Caco-2 (cell line): ENCODE measurements at regions not wholly inside any gene's neighbourhood (a gene's known extent, or its start where the extent isn't known, plus 50 kb on each side); places are given as distances from the start of the nearest gene placed in this dataset.

ENCODE experiments used
- BruUV-seq: library from RNA; stranded (reverse); fragments of 400-500 nt; replicated peaks from 2 replicates; lab custom pipeline; 2021; lab: Mats Ljungman, UMichigan
- CTCF ChIA-PET: fragments of 300-600 bp; sonication (Branson Sonifier 250); formaldehyde crosslinking; loops from one replicate; lab custom pipeline; 2022; ENCODE audit warnings: antibody characterized with exemption; lab: Charles Lee
- POLR2A ChIA-PET: fragments of 300-600 bp; sonication (Branson Sonifier 250); formaldehyde crosslinking; loops from one replicate; lab custom pipeline; 2022; ENCODE audit warnings: antibody characterized with exemption; lab: Charles Lee
- DNase-seq, 2 experiments: peaks; one replicate each; pipeline versions ENCODE4 v3.0.0 to v3.0.0-alpha.2; 2020 to 2022
- H3K27me3 ChIP-seq: replicated peaks from 2 replicates; pipeline ENCODE4 v1.6.0; 2011; ENCODE audit warnings: low read length; ENCODE audit not compliant: control insufficient read depth, insufficient read depth
- H3K36me3 ChIP-seq: 2 replicates; pipeline ENCODE4 v1.5.1; 2011; ENCODE audit warnings: low read length; ENCODE audit not compliant: control insufficient read depth, insufficient read depth
- H3K4me1 ChIP-seq: fragments of 250-450 bp; sonication (Bioruptor Pico); 2 replicates; pipeline ENCODE4 v1.5.1; 2020; ENCODE audit warnings: mild to moderate bottlenecking
- H3K4me3 ChIP-seq: 2 replicates; pipeline ENCODE4 v1.5.1; 2011; ENCODE audit warnings: low read depth, mild to moderate bottlenecking, control low read depth, low read length
- H3K9me3 ChIP-seq: fragments of 250-450 bp; sonication (Bioruptor Pico); 2 replicates; pipeline ENCODE4 v1.5.1; 2020; ENCODE audit warnings: mild to moderate bottlenecking, moderate library complexity
- H3K27ac Mint-ChIP-seq: one replicate; pipeline ENCODE4 v1.8.0; 2022; ENCODE audit warnings: mixed read lengths; ENCODE audit not compliant: unreplicated experiment
- H3K27me3 Mint-ChIP-seq: one replicate; pipeline ENCODE4 v1.8.0; 2022; ENCODE audit warnings: mixed read lengths; ENCODE audit not compliant: insufficient read depth, unreplicated experiment
- H3K36me3 Mint-ChIP-seq: one replicate; pipeline ENCODE4 v1.8.0; 2022; ENCODE audit warnings: mild to moderate bottlenecking, mixed read lengths; ENCODE audit not compliant: insufficient read depth, unreplicated experiment
- H3K4me1 Mint-ChIP-seq: one replicate; pipeline ENCODE4 v1.8.0; 2022; ENCODE audit warnings: low read depth, mixed read lengths; ENCODE audit not compliant: unreplicated experiment
- H3K4me3 Mint-ChIP-seq: one replicate; pipeline ENCODE4 v1.8.0; 2022; ENCODE audit warnings: mild to moderate bottlenecking, moderate library complexity, mixed read lengths; ENCODE audit not compliant: unreplicated experiment
- H3K9me3 Mint-ChIP-seq: one replicate; pipeline ENCODE4 v1.8.0; 2022; ENCODE audit warnings: mixed read lengths; ENCODE audit not compliant: unreplicated experiment
- CTCF ChIP-seq, 2 experiments: fragments of 200-600 bp in 1 of 2; IDR thresholded peaks; 1 replicate in 1 of 2; 2 replicates in 1 of 2; pipeline versions ENCODE4 v1.5.1 to v1.8.0; 2011 to 2022; ENCODE audit warnings: antibody characterized with exemption in 1 of 2, control low read depth in 1 of 2, inconsistent platforms in 1 of 2, low read depth in 1 of 2, low read length in 1 of 2, mild to moderate bottlenecking in 1 of 2, moderate library complexity in 1 of 2; ENCODE audit not compliant: insufficient read depth in 1 of 2, severe bottlenecking in 1 of 2, unreplicated experiment in 1 of 2
- intact Hi-C: fragments of 100-400 bp; cut with micrococcal nuclease; formaldehyde crosslinking; loops from one replicate; pipeline ENCODE4 v1.10.0; 2022; ENCODE audit not compliant: unreplicated experiment

- no peaks in the 10 kb centered on the region for H3K27me3 ChIP-seq
- ChIA-PET POLR2A (no interaction called here), CTCF (no interaction called here)
- intact Hi-C loops = no loop called here
- no TSS peak for BruUV-seq
- H3K36me3 ChIP-seq = no peaks in the 10 kb centered on the region
- no peak for DNase-seq
- no peaks in the 10 kb centered on the region for H3K4me1 ChIP-seq
- Mint-ChIP-seq H3K4me1 (no peaks in the 10 kb centered on the region), H3K4me3 (no peak overlapping the region), H3K9me3 (peaks cover 9% of the 10 kb centered on the region), H3K27ac (no peak overlapping the region), H3K36me3 (peaks cover 7% of the 10 kb centered on the region), H3K27me3 (no peaks in the 10 kb centered on the region)
- no peak overlapping the region for H3K4me3 ChIP-seq
- 0 out of 2 replicates have a peak, but pooled peaks cover 5% of the 10 kb centered on the region for H3K9me3 ChIP-seq
- TF ChIP-seq CTCF (IDR thresholded peaks at IDR 0.05; ENCODE audit: insufficient read depth in 1 of 2, low read depth in 1 of 2, low read length in 1 of 2, severe bottlenecking in 1 of 2, unreplicated experiment in 1 of 2) = no peak
Measured at GRCh38 chr2:183214680-183215079, 90.4 kb downstream of the NUP35 start.

GRCh38 chr2:183215917-183216316, 91.7 kb downstream of the NUP35 start:
- Mint-ChIP-seq H3K27ac (no peak overlapping the region), H3K27me3 (no peaks in the 10 kb centered on the region), H3K4me1 (no peaks in the 10 kb centered on the region), H3K4me3 (no peak overlapping the region), H3K9me3 (no peaks in the 10 kb centered on the region), H3K36me3 (no peaks in the 10 kb centered on the region)
- ChIA-PET POLR2A (no interaction called here), CTCF (no interaction called here)
- Histone ChIP-seq H3K4me3 (no peak overlapping the region), H3K4me1 (no peaks in the 10 kb centered on the region), H3K27me3 (no peaks in the 10 kb centered on the region), H3K36me3 (no peaks in the 10 kb centered on the region), H3K9me3 (no peaks in the 10 kb centered on the region)
- no peak for TF ChIP-seq CTCF (IDR thresholded peaks at IDR 0.05; ENCODE audit: insufficient read depth in 1 of 2, low read depth in 1 of 2, low read length in 1 of 2, severe bottlenecking in 1 of 2, unreplicated experiment in 1 of 2)
- no TSS peak for BruUV-seq
- DNase-seq = no peak
- intact Hi-C loops = no loop called here

- no peak overlapping the region for H3K27ac Mint-ChIP-seq
- no peaks in the 10 kb centered on the region for H3K9me3 Mint-ChIP-seq
- Histone ChIP-seq H3K27me3 (no peaks in the 10 kb centered on the region), H3K4me1 (no peaks in the 10 kb centered on the region), H3K9me3 (no peaks in the 10 kb centered on the region), H3K4me3 (no peak overlapping the region), H3K36me3 (no peaks in the 10 kb centered on the region)
- H3K27me3 Mint-ChIP-seq = no peaks in the 10 kb centered on the region
- no peaks in the 10 kb centered on the region for H3K4me1 Mint-ChIP-seq
- no TSS peak for BruUV-seq
- H3K4me3 Mint-ChIP-seq = no peak overlapping the region
- no peak for TF ChIP-seq CTCF (IDR thresholded peaks at IDR 0.05; ENCODE audit: insufficient read depth in 1 of 2, low read depth in 1 of 2, low read length in 1 of 2, severe bottlenecking in 1 of 2, unreplicated experiment in 1 of 2)
- intact Hi-C loops = no loop called here
- DNase-seq = no peak
- POLR2A ChIA-PET = no interaction called here
- H3K36me3 Mint-ChIP-seq = no peaks in the 10 kb centered on the region
- CTCF ChIA-PET = no interaction called here
Measured at GRCh38 chr2:183219888-183220287, 95.6 kb downstream of the NUP35 start.
